Mesothelial cell of epicardium (in vitro differentiated cells): ENCODE measurements at regions not wholly inside any gene's neighbourhood (a gene's known extent, or its start where the extent isn't known, plus 50 kb on each side); places are given as distances from the start of the nearest gene placed in this dataset.
"Not testable (repeated sequence)": the region's sequence is repeated elsewhere in the genome, so short reads cannot be mapped to it uniquely, and the experiment has no call there.

Experiments used
- DNase-seq, 2 experiments: peaks; one replicate each; pipeline ENCODE4 v3.0.0; 2021; ENCODE audit warnings: low spot score in 2 of 2; ENCODE audit not compliant: unreplicated experiment in 2 of 2
- H3K27ac Mint-ChIP-seq: 2 replicates; pipeline ENCODE4 v1.8.0; 2021; ENCODE audit warnings: mixed read lengths
- H3K27me3 Mint-ChIP-seq: 2 replicates; pipeline ENCODE4 v1.8.0; 2021; ENCODE audit warnings: low read depth, mixed read lengths
- H3K36me3 Mint-ChIP-seq: 2 replicates; pipeline ENCODE4 v1.8.0; 2021; ENCODE audit warnings: mixed read lengths
- H3K4me1 Mint-ChIP-seq: 2 replicates; pipeline ENCODE4 v1.8.0; 2021; ENCODE audit warnings: mixed read lengths
- H3K4me3 Mint-ChIP-seq: 2 replicates; pipeline ENCODE4 v1.8.0; 2021; ENCODE audit warnings: mild to moderate bottlenecking, moderate library complexity, mixed read lengths
- H3K9me3 Mint-ChIP-seq: 2 replicates; pipeline ENCODE4 v1.8.0; 2021; ENCODE audit warnings: mixed read lengths
- TF ChIP-seq, protein P1 (sequence below): fragments of 200-600 bp; sonication (generic); IDR thresholded peaks from one replicate; pipeline ENCODE4 v1.5.0; 2021; ENCODE audit warnings: antibody characterized with exemption; ENCODE audit not compliant: unreplicated experiment

DNA sequence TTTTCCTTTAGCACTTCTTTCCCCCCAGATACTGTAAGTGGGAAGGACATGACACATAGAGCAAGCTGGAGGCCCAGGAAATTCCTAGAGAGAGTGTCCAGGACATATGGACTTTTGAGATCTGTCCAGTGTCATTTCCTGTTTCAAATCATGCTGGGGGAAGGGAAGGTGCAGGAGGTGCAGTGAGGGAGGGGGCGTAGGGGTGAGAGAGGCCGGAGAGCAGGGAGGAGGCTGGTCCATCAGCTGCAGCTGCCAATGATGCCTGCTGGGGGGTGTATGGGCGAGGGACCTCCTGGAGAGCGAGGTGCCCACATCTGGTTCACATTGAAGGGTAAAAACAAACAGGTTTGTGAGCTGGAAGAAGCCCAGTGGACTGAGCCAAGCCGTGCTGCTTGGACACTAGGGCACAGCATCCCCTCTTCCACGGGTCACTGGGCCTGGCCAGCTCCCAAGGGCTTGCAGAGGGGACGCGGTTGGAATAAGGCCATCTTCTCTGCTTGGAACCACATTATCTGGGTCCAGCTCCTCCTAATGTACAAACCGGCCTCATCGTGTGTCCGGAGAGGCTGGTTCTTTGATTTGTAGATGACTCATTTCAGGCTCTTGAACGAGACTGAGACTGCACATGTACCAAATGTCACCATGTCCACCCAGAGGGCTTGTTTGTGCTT is 70.4 kb upstream of the SMURF2 start:
- Mint-ChIP-seq H3K4me1 (no peaks in the 10 kb centered on the region), H3K27ac (no peak overlapping the region), H3K4me3 (no peak overlapping the region), H3K36me3 (no peaks in the 10 kb centered on the region), H3K9me3 (no peaks in the 10 kb centered on the region), H3K27me3 (no peaks in the 10 kb centered on the region)
- TF ChIP-seq, protein P1, sequence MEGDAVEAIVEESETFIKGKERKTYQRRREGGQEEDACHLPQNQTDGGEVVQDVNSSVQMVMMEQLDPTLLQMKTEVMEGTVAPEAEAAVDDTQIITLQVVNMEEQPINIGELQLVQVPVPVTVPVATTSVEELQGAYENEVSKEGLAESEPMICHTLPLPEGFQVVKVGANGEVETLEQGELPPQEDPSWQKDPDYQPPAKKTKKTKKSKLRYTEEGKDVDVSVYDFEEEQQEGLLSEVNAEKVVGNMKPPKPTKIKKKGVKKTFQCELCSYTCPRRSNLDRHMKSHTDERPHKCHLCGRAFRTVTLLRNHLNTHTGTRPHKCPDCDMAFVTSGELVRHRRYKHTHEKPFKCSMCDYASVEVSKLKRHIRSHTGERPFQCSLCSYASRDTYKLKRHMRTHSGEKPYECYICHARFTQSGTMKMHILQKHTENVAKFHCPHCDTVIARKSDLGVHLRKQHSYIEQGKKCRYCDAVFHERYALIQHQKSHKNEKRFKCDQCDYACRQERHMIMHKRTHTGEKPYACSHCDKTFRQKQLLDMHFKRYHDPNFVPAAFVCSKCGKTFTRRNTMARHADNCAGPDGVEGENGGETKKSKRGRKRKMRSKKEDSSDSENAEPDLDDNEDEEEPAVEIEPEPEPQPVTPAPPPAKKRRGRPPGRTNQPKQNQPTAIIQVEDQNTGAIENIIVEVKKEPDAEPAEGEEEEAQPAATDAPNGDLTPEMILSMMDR = no peak
- DNase-seq = no peak

DNA sequence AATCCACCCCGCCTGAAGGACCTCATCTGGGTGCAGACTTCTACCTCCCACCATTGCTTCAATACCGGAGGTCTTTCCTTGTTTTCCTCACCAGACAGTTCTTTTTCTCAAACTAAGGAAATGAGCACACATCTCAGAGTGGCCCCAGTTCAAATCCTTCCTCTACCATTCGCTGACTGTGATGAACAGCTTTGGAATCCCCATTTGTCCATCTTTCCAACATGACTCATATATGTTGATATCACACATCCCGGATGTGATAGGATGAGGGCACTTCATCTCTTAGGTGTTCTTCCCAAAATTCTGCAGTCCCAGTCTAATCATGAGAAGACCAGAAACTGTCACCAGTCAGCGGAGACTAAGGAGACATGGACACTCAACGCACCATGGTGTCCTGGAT is 67.9 kb upstream of the SMURF2 start:
- H3K4me3 Mint-ChIP-seq, H3K27ac Mint-ChIP-seq, DNase-seq, H3K9me3 Mint-ChIP-seq, H3K27me3 Mint-ChIP-seq, H3K4me1 Mint-ChIP-seq, H3K36me3 Mint-ChIP-seq: not testable (repeated sequence)

DNA sequence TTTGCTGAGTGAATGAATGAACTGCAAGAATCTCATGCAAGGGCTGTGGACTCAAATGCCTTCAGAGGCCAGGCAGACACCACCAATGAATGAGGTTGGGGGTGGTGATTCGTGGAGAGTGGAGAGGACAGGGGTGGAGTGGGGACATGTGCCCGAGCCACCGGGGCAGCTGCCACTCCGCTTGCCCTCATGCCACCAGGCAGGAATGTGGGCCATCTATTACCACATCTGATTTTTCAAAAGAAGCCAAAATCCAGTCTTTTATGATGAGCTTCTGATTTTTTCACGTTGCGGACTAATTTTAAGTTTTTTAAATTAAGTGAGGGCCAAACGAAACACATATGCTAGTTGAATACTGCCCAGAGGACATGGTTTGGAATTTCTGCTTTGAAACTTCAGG is 67.1 kb upstream of the SMURF2 start:
- Mint-ChIP-seq H3K9me3 (no peaks in the 10 kb centered on the region), H3K36me3 (no peaks in the 10 kb centered on the region), H3K4me3 (no peak overlapping the region), H3K27ac (no peak overlapping the region), H3K4me1 (no peaks in the 10 kb centered on the region), H3K27me3 (no peaks in the 10 kb centered on the region)
- DNase-seq = no peak
- TF ChIP-seq, protein P1 = no peak

DNA sequence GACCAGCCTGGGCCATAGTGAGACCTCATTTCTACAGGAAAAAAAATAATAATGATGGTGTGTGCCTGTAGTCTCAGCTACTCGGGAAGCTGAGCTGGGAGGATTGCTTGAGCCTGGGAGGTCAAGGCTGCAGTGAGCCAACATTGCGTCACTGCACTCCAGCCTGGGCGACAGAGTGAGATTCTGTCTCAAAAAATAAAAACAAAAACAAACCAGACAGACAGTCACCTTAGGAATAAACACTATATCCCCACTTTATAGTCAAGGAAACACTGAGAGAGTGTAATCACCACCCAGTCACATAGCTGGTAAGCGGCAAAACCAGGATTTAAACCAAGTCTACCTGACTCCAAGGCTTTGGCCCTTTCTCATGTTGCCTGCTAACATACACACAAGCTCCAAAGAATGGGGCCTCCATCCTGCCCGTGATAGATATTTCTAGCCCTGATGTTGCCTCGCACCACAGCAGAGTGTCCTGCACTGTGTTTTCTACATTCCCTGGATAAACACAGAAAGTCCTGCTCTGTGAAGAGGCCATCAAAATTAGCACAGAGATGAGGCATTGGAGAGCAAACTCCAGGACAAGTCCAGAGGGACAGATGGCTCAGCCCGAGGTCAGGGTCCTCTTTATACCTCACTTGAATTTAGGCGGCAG is 66.1 kb upstream of the SMURF2 start:
- TF ChIP-seq, protein P1 = no peak
- Mint-ChIP-seq H3K36me3 (no peaks in the 10 kb centered on the region), H3K4me3 (no peak overlapping the region), H3K4me1 (no peaks in the 10 kb centered on the region), H3K9me3 (no peaks in the 10 kb centered on the region), H3K27me3 (no peaks in the 10 kb centered on the region), H3K27ac (no peak overlapping the region)
- DNase-seq = no peak

DNA sequence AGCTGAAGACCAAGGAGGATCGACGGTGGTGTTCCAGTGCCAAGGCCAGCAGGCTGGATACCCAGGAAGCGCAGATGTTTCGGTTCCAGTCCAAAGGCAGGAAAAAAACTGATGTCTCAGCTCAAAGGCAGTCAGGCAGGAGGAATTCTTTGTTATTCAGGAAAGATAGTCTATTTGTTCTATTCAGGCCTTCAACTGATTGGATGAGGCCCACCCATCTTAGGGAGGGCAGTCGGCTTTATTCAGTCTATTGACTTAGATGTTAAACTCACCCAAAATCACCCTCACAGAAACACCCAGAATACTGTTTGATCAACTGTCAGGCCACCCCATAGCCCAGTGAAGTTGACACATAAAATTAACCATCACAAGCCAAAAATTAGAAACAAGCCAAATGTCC is 63.9 kb upstream of the SMURF2 start:
- H3K27me3 Mint-ChIP-seq, H3K9me3 Mint-ChIP-seq, H3K4me1 Mint-ChIP-seq, H3K4me3 Mint-ChIP-seq, H3K27ac Mint-ChIP-seq, DNase-seq, H3K36me3 Mint-ChIP-seq: not testable (repeated sequence)

DNA sequence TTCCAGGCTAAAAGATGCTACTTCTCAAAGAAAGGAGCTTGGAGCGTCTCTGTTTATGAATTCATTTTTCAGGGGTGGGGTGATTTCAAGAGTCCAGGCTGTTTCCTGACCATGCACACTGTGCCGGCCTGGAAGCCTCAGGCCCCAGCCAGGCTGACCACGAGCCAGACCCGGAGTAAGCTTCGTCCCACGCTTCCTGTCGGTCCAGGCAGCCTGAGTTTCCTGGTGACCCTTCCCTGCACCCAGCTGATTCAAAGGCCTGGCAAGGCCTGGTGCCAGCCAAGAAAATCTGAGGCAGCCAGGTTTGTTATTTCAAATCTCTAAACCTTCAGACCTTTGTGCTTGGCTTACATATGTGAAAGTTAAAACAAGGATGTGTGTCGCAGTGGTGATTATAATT is 62.1 kb upstream of the SMURF2 start:
- not testable (repeated sequence) for H3K27me3 Mint-ChIP-seq, H3K4me1 Mint-ChIP-seq, H3K9me3 Mint-ChIP-seq, DNase-seq, H3K36me3 Mint-ChIP-seq, H3K4me3 Mint-ChIP-seq, H3K27ac Mint-ChIP-seq

DNA sequence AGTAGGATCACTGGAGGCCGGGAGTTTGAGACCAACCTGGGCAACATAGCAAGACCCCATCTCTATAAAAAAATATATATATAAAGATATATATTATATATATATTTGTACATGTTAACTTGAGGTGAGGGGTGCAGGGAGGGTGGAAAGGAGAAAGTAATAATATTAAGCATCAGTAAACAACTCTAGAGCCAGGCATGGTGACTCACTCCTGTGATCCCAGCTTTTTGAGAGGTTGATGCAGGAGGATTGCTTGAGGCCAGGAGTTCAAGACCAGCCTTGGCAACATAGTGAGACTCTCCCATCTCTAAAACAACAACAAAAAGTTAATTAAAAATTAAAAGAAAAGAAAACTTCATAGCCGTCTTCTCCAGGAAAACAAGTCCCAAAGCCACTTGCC is 61.7 kb upstream of the SMURF2 start:
- no peak for DNase-seq
- Mint-ChIP-seq H3K27ac (no peak overlapping the region), H3K27me3 (no peaks in the 10 kb centered on the region), H3K36me3 (no peaks in the 10 kb centered on the region), H3K4me1 (peaks cover 2% of the 10 kb centered on the region), H3K4me3 (no peak overlapping the region), H3K9me3 (no peaks in the 10 kb centered on the region)
- TF ChIP-seq, protein P1 = no peak

DNA sequence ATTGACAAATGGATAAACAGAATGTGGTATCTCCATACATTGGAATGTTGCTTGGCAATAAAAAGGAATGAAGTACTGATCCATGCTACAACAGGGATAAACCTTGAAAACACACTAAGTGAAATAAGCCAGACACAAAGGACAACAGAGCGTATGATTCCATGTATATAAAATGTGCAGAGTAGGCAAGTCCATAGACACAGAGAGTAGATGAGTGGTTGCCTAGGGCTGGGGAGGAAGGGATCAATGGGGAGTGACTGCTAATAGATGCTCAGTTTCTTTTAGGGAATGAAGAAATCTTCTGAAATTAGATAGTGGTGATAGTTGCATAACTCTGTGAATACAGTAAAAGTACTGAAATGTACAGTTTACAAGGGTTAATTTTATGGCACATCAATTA is 59.4 kb upstream of the SMURF2 start:
- H3K27me3 Mint-ChIP-seq, DNase-seq, H3K9me3 Mint-ChIP-seq, H3K4me3 Mint-ChIP-seq, H3K4me1 Mint-ChIP-seq, H3K36me3 Mint-ChIP-seq: not testable (repeated sequence)
- H3K27ac Mint-ChIP-seq = peak overlapping the region; percentile 1

DNA sequence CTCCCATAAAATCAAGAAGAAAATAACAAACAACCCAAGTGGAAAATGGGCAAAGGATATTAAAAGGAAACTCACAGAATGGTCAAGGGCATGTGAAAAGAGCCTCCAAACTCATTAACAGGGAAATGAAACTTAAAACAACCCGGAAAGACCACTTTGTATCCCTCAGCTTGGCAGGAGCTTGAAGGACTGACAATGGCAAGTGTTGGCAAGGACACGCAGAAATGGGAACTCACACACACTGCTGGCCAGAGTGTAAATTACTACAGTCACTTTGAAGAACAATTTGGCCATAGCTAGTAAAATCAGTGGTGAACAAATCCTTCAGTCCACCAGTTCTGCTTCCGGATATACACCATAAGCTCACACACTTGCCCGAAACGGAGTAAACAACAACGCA is 58.1 kb upstream of the SMURF2 start:
- not testable (repeated sequence) for H3K36me3 Mint-ChIP-seq, H3K27ac Mint-ChIP-seq, H3K4me3 Mint-ChIP-seq, DNase-seq, H3K4me1 Mint-ChIP-seq, H3K27me3 Mint-ChIP-seq, H3K9me3 Mint-ChIP-seq

DNA sequence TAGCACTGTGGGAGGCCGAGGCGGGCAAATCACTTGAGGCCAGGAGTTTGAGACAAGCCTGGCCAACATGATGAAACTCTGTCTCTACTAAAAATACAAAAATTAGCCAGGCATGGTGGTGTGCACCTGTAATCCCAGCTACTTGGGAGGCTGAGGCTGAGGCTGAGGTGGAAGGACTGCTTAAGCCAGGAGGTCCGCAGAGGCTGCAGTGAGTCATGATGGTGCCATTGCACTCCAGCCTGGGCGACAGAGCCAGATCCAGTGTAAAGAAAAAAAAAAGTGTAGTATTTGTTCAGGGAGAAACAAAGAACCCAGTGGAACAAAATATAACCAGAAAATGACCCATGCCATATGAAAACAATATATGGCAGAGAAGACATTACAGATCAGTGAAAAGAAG is 57.4 kb upstream of the SMURF2 start:
- not testable (repeated sequence) for H3K4me3 Mint-ChIP-seq, H3K27ac Mint-ChIP-seq, H3K4me1 Mint-ChIP-seq, H3K9me3 Mint-ChIP-seq, DNase-seq, H3K36me3 Mint-ChIP-seq, H3K27me3 Mint-ChIP-seq
